Stimulated activated CD4-positive, alpha-beta T cell treated with anti-CD3 and anti-CD28 coated beads, Interleukin-12 subunit alpha, Interleukin-12 subunit beta, amount 100 ng/mL, for 4 hours (primary cell): ENCODE measurements at regions not wholly inside any gene's neighbourhood (a gene's known extent, or its start where the extent isn't known, plus 50 kb on each side); places are given as distances from the start of the nearest gene placed in this dataset.

ENCODE experiments used
- DNase-seq: peaks from one replicate; pipeline ENCODE4 v3.0.0-alpha.2; 2020

GRCh38 chr6:14622085-14622484 lies 504.5 kb downstream of the CD83 start:
- no peak for DNase-seq

- no peak for DNase-seq
Observed at GRCh38 chr6:14622909-14623505, 505.4 kb downstream of the CD83 start.

- DNase-seq: no peak
Observed at GRCh38 chr6:14625173-14625895, 507.8 kb downstream of the CD83 start.

- DNase-seq: no peak
Observed at GRCh38 chr6:14626556-14626955, 509.0 kb downstream of the CD83 start.

GRCh38 chr6:14630016-14630415 lies 512.4 kb downstream of the CD83 start:
- no peak for DNase-seq

- DNase-seq: no peak
Observed at GRCh38 chr6:14633479-14633878, 515.9 kb downstream of the CD83 start.

GRCh38 chr6:14634072-14634471 lies 516.5 kb downstream of the CD83 start:
- no peak for DNase-seq

- DNase-seq: no peak
Observed at GRCh38 chr6:14635195-14635594, 517.6 kb downstream of the CD83 start.

GRCh38 chr6:14635934-14636591 lies 518.5 kb downstream of the CD83 start:
- no peak for DNase-seq

GRCh38 chr6:14638435-14638905 lies 520.9 kb downstream of the CD83 start:
- DNase-seq: no peak

- DNase-seq: no peak
Observed at GRCh38 chr6:14638906-14639761, 521.6 kb downstream of the CD83 start.

GRCh38 chr6:14639983-14640599 lies 522.5 kb downstream of the CD83 start:
- no peak for DNase-seq

- no peak for DNase-seq
Observed at GRCh38 chr6:14640631-14641030, 523.1 kb downstream of the CD83 start.

GRCh38 chr6:14641423-14642135 lies 524.0 kb downstream of the CD83 start:
- DNase-seq: no peak

- DNase-seq: no peak
Observed at GRCh38 chr6:14642136-14642505, 524.5 kb downstream of the CD83 start.

- DNase-seq: no peak
Observed at GRCh38 chr6:14642842-14643241, 525.3 kb downstream of the CD83 start.

- no peak for DNase-seq
Observed at GRCh38 chr6:14644381-14644780, 526.8 kb downstream of the CD83 start.

- DNase-seq: no peak
Observed at GRCh38 chr6:14645221-14645620, 527.6 kb downstream of the CD83 start.

- no peak for DNase-seq
Observed at GRCh38 chr6:14645841-14646240, 528.3 kb downstream of the CD83 start.

GRCh38 chr6:14646371-14646770 lies 528.8 kb downstream of the CD83 start:
- DNase-seq: no peak

GRCh38 chr6:14647357-14647756 lies 529.8 kb downstream of the CD83 start:
- DNase-seq: no peak

- no peak for DNase-seq
Observed at GRCh38 chr6:14652536-14652935, 535.0 kb downstream of the CD83 start.
